CD4-positive, alpha-beta memory T cell (primary cell): ENCODE measurements at regions not wholly inside any gene's neighbourhood (a gene's known extent, or its start where the extent isn't known, plus 50 kb on each side); places are given as distances from the start of the nearest gene placed in this dataset.

Source experiments
- CTCF ChIA-PET: fragments of 350-600 bp; sonication (Branson Sonifier 250); formaldehyde crosslinking; loops from one replicate; lab custom pipeline; 2021; ENCODE audit warnings: inconsistent platforms; ENCODE audit not compliant: partially characterized antibody; lab: Charles Lee
- POLR2A ChIA-PET: fragments of 350-600 bp; sonication (Branson Sonifier 250); formaldehyde crosslinking; loops from one replicate; lab custom pipeline; 2021; ENCODE audit not compliant: partially characterized antibody; lab: Charles Lee
- DNase-seq, 5 donors: peaks; one replicate each; pipeline versions ENCODE4 v3.0.0 to v3.0.0-alpha.2; 2020 to 2022; ENCODE audit warnings: mixed read lengths in 1 of 5
- H3K27ac ChIP-seq: one replicate; pipeline ENCODE4 v1.7.0; 2013; ENCODE audit warnings: low read depth, low read length
- H3K27me3 ChIP-seq: 2 replicates; pipeline ENCODE4 v1.7.0; 2013; ENCODE audit warnings: mild to moderate bottlenecking, low read length, moderate library complexity; ENCODE audit not compliant: insufficient read depth
- H3K36me3 ChIP-seq: 2 replicates; pipeline ENCODE4 v1.7.0; 2013; ENCODE audit warnings: mild to moderate bottlenecking, low read length, moderate library complexity; ENCODE audit not compliant: insufficient read depth
- H3K4me1 ChIP-seq: 2 replicates; pipeline ENCODE4 v1.7.0; 2013; ENCODE audit warnings: mild to moderate bottlenecking, low read length, moderate library complexity; ENCODE audit not compliant: insufficient read depth
- H3K4me3 ChIP-seq, 2 donors: one replicate each; pipeline ENCODE4 v1.7.0; 2013; ENCODE audit warnings: low read length in 2 of 2, mild to moderate bottlenecking in 1 of 2
- H3K9me3 ChIP-seq, 2 donors: one replicate each; pipeline ENCODE4 v1.7.0; 2013; ENCODE audit warnings: low read length in 2 of 2, control low read depth in 1 of 2; ENCODE audit not compliant: control insufficient read depth in 1 of 2
- H3K27ac Mint-ChIP-seq, 7 donors: one replicate each; pipeline ENCODE4 v1.8.0; 2020 to 2021; ENCODE audit warnings: mixed read lengths in 7 of 7, mild to moderate bottlenecking in 6 of 7, inconsistent platforms in 3 of 7, moderate library complexity in 3 of 7
- H3K27me3 Mint-ChIP-seq, 2 donors: one replicate each; pipeline ENCODE4 v1.8.0; 2020 to 2021; ENCODE audit warnings: mixed read lengths in 2 of 2
- H3K36me3 Mint-ChIP-seq, 2 donors: one replicate each; pipeline ENCODE4 v1.8.0; 2020 to 2021; ENCODE audit warnings: mixed read lengths in 2 of 2, inconsistent platforms in 1 of 2, mild to moderate bottlenecking in 1 of 2
- H3K4me1 Mint-ChIP-seq, 4 donors: one replicate each; pipeline ENCODE4 v1.8.0; 2020 to 2021; ENCODE audit warnings: mixed read lengths in 4 of 4, mild to moderate bottlenecking in 1 of 4
- H3K4me3 Mint-ChIP-seq, 8 donors: one replicate each; pipeline ENCODE4 v1.8.0; 2020 to 2021; ENCODE audit warnings: mixed read lengths in 8 of 8, mild to moderate bottlenecking in 7 of 8, moderate library complexity in 6 of 8, inconsistent platforms in 3 of 8
- H3K9me3 Mint-ChIP-seq, 8 donors: one replicate each; pipeline ENCODE4 v1.8.0; 2020 to 2021; ENCODE audit warnings: mixed read lengths in 8 of 8, mild to moderate bottlenecking in 5 of 8, inconsistent platforms in 3 of 8, moderate library complexity in 1 of 8
- intact Hi-C: fragments of 100-400 bp; cut with micrococcal nuclease; formaldehyde crosslinking; loops from one replicate; pipeline ENCODE4 v1.15.1; 2023

DNA sequence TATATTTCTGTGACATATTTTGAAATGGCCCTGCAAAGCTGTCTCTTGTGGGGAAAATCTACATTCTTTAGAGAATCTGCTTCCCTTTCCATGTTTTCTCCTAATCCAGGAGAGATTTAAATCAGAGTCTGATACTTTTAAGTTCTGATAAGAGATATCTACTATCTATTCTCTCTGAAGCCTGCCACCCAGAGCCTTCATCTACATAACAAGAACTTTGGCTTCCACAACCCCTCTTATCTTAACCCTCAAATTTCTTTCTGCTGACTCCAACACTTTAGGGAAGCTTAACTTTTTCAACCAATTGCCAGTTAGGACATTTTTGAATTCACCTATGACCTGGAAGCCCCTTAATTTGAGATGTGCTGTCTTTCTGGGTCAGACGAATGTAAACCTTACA is 965.2 kb downstream of the TBC1D22A start:
- Mint-ChIP-seq H3K27me3 (peaks cover 2 to 22% of the 10 kb centered on the region in 2 donors), H3K27ac (no peak overlapping the region), H3K4me1 (no peaks in the 10 kb centered on the region), H3K9me3 (peaks cover 0 to 20% (median 11%) of the 10 kb centered on the region in 8 donors), H3K4me3 (no peak overlapping the region), H3K36me3 (peaks cover 0 to 1% of the 10 kb centered on the region in 2 donors)
- POLR2A ChIA-PET = no interaction called here
- no peaks in the 10 kb centered on the region for H3K36me3 ChIP-seq
- DNase-seq = no peak
- H3K9me3 ChIP-seq = no peaks in the 10 kb centered on the region
- H3K27ac ChIP-seq = no peak overlapping the region
- no peaks in the 10 kb centered on the region for H3K27me3 ChIP-seq
- no peaks in the 10 kb centered on the region for H3K4me1 ChIP-seq
- CTCF ChIA-PET = no interaction called here
- H3K4me3 ChIP-seq = no peak overlapping the region
- intact Hi-C loops = no loop called here

- Histone ChIP-seq H3K27me3 (no peaks in the 10 kb centered on the region), H3K4me3 (no peak overlapping the region), H3K9me3 (no peaks in the 10 kb centered on the region), H3K4me1 (no peaks in the 10 kb centered on the region), H3K27ac (no peak overlapping the region), H3K36me3 (no peaks in the 10 kb centered on the region)
- POLR2A ChIA-PET = no interaction called here
- Mint-ChIP-seq H3K27ac (no peak overlapping the region), H3K27me3 (peaks cover 7 to 29% of the 10 kb centered on the region in 2 donors), H3K4me3 (no peak overlapping the region), H3K4me1 (no peaks in the 10 kb centered on the region), H3K9me3 (peaks cover 0 to 11% (median under 1%) of the 10 kb centered on the region in 8 donors), H3K36me3 (peaks cover 0 to 1% of the 10 kb centered on the region in 2 donors)
- CTCF ChIA-PET = no interaction called here
- DNase-seq = no peak
- intact Hi-C loops = no loop called here
These were observed 962.3 kb downstream of the TBC1D22A start for GRCh38 chr22:47724751-47725150.

GRCh38 chr22:47724030-47724429 is 961.6 kb downstream of the TBC1D22A start:
- CTCF ChIA-PET = no interaction called here
- intact Hi-C loops = no loop called here
- Mint-ChIP-seq H3K9me3 (peaks cover 0 to 11% (median under 1%) of the 10 kb centered on the region in 8 donors), H3K27ac (no peak overlapping the region), H3K27me3 (peaks cover 7 to 27% of the 10 kb centered on the region in 2 donors), H3K36me3 (no peaks in the 10 kb centered on the region), H3K4me3 (no peak overlapping the region), H3K4me1 (no peaks in the 10 kb centered on the region)
- no peaks in the 10 kb centered on the region for H3K9me3 ChIP-seq
- no peaks in the 10 kb centered on the region for H3K36me3 ChIP-seq
- no peak overlapping the region for H3K27ac ChIP-seq
- H3K4me3 ChIP-seq = no peak overlapping the region
- H3K4me1 ChIP-seq = no peaks in the 10 kb centered on the region
- DNase-seq = no peak
- POLR2A ChIA-PET = no interaction called here
- H3K27me3 ChIP-seq = no peaks in the 10 kb centered on the region

- Histone ChIP-seq H3K36me3 (no peaks in the 10 kb centered on the region), H3K4me3 (no peak overlapping the region), H3K27me3 (no peaks in the 10 kb centered on the region), H3K9me3 (no peaks in the 10 kb centered on the region), H3K4me1 (no peaks in the 10 kb centered on the region), H3K27ac (no peak overlapping the region)
- DNase-seq = no peak
- H3K4me3 Mint-ChIP-seq = no peak overlapping the region
- intact Hi-C loops = no loop called here
- peaks cover 0 to 10% (median 0%) of the 10 kb centered on the region in 8 donors for H3K9me3 Mint-ChIP-seq
- H3K4me1 Mint-ChIP-seq = no peaks in the 10 kb centered on the region
- H3K36me3 Mint-ChIP-seq = no peaks in the 10 kb centered on the region
- H3K27ac Mint-ChIP-seq = no peak overlapping the region
- POLR2A ChIA-PET = no interaction called here
- CTCF ChIA-PET = no interaction called here
- peaks cover 7 to 27% of the 10 kb centered on the region in 2 donors for H3K27me3 Mint-ChIP-seq
These were observed 955.9 kb downstream of the TBC1D22A start for GRCh38 chr22:47718337-47718736.

DNA sequence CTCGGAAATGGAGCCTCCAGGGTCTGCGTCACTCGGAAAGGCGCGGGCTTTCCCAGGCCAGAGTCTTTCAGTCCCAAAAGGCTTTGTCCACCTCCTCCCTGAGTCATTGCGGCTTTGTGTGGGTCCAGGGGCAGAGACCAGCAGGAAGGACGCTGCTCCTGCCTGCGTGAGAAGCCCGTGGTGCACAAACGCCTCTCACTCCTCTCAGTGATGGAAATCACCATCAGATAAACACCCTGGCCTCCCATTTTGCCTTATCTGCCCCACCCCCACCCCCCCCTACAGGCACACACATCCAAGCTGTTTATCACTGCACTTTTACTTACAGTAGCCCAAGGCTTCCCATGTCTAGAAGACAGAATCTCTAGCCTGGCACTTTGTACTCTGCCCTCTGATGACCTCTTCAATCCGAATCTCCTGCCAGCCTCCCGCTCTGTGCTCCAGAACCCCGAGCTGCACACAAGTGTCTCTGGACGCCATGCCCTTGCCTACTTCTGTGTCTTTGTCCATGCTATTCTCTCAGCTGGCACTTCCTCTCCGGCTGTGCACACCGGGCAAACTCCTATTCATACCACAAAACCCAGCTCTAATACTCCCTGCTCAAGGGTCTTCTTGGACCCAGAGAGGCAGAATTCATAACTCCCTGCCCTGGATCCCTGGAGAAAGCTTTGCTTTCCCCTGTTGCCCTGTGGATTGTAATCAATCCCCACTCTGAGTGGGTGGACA is 954.6 kb downstream of the TBC1D22A start:
- Histone ChIP-seq H3K4me3 (no peak overlapping the region), H3K27me3 (no peaks in the 10 kb centered on the region), H3K36me3 (no peaks in the 10 kb centered on the region), H3K9me3 (no peaks in the 10 kb centered on the region), H3K4me1 (no peaks in the 10 kb centered on the region), H3K27ac (no peak overlapping the region)
- DNase-seq = no peak
- Mint-ChIP-seq H3K9me3 (peaks cover 0 to 10% (median 0%) of the 10 kb centered on the region in 8 donors), H3K27ac (no peak overlapping the region), H3K27me3 (peaks cover 10 to 27% of the 10 kb centered on the region in 2 donors), H3K36me3 (no peaks in the 10 kb centered on the region), H3K4me3 (no peak overlapping the region), H3K4me1 (no peaks in the 10 kb centered on the region)
- CTCF ChIA-PET = no interaction called here
- POLR2A ChIA-PET = no interaction called here
- intact Hi-C loops = no loop called here

- H3K4me3 ChIP-seq = no peak overlapping the region
- Mint-ChIP-seq H3K27me3 (peaks cover 6 to 24% of the 10 kb centered on the region in 2 donors), H3K27ac (peak overlapping the region in 1 of 7 donors; percentile 18), H3K36me3 (no peaks in the 10 kb centered on the region), H3K4me1 (no peaks in the 10 kb centered on the region), H3K9me3 (peaks cover 0 to 10% (median 0%) of the 10 kb centered on the region in 8 donors), H3K4me3 (no peak overlapping the region)
- CTCF ChIA-PET = no interaction called here
- H3K27ac ChIP-seq = no peak overlapping the region
- H3K36me3 ChIP-seq = no peaks in the 10 kb centered on the region
- H3K4me1 ChIP-seq = no peaks in the 10 kb centered on the region
- H3K27me3 ChIP-seq = no peaks in the 10 kb centered on the region
- no peaks in the 10 kb centered on the region for H3K9me3 ChIP-seq
- DNase-seq = no peak
- intact Hi-C loops = no loop called here
- POLR2A ChIA-PET = no interaction called here
These were observed 953.6 kb downstream of the TBC1D22A start for GRCh38 chr22:47715866-47716578.

GRCh38 chr22:47713941-47714340 is 951.5 kb downstream of the TBC1D22A start:
- ChIA-PET POLR2A (no interaction called here), CTCF (no interaction called here)
- no peaks in the 10 kb centered on the region for H3K36me3 Mint-ChIP-seq
- peaks cover 9 to 23% of the 10 kb centered on the region in 2 donors for H3K27me3 Mint-ChIP-seq
- no peak overlapping the region for H3K27ac ChIP-seq
- intact Hi-C loops = no loop called here
- H3K4me1 Mint-ChIP-seq = no peaks in the 10 kb centered on the region
- no peaks in the 10 kb centered on the region for H3K36me3 ChIP-seq
- peaks cover 0 to 4% (median 0%) of the 10 kb centered on the region in 8 donors for H3K9me3 Mint-ChIP-seq
- H3K4me3 ChIP-seq = no peak overlapping the region
- H3K27ac Mint-ChIP-seq = no peak overlapping the region
- H3K4me3 Mint-ChIP-seq = no peak overlapping the region
- H3K27me3 ChIP-seq = no peaks in the 10 kb centered on the region
- no peaks in the 10 kb centered on the region for H3K4me1 ChIP-seq
- H3K9me3 ChIP-seq = no peaks in the 10 kb centered on the region
- no peak for DNase-seq
